Lower leg skin (tissue), 4 donors: ENCODE measurements at regions not wholly inside any gene's neighbourhood (a gene's known extent, or its start where the extent isn't known, plus 50 kb on each side); places are given as distances from the start of the nearest gene placed in this dataset.

ENCODE experiments used
- DNase-seq, 2 donors: peaks; one replicate each; pipeline ENCODE4 v3.0.0-alpha.2; 2019; ENCODE audit warnings: low spot score in 2 of 2
- H3K4me3 ChIP-seq: fragments of 200-600 bp; sonication (generic); 2 replicates; pipeline ENCODE4 v1.5.1; 2017; ENCODE audit warnings: mild to moderate bottlenecking, low read depth; ENCODE audit not compliant: poor library complexity, severe bottlenecking
- POLR2A ChIP-seq, 2 donors: fragments of 450-650 bp; IDR thresholded peaks; one replicate each; pipeline ENCODE4 v1.6.1; 2016 to 2017; ENCODE audit warnings: antibody characterized with exemption in 2 of 2, mild to moderate bottlenecking in 1 of 2, moderate library complexity in 1 of 2
- WGBS, 2 donors: methylation state at CpG; one replicate each; pipeline ENCODE4 v1.1.5; 2018; 5-methylcytosine and 5-hydroxymethylcytosine counted together
- intact Hi-C: fragments of 100-400 bp; cut with DNase I; formaldehyde crosslinking; loops from one replicate; pipeline ENCODE4 v1.15.0; 2023; ENCODE audit warnings: low total_unique reads
- TF ChIP-seq, protein P1 (sequence below), 3 donors: fragments of 450-650 bp; IDR thresholded peaks; one replicate each; pipeline ENCODE4 v1.5.1; 2016; ENCODE audit warnings: antibody characterized with exemption in 3 of 3, mild to moderate bottlenecking in 3 of 3, moderate library complexity in 2 of 3

DNA sequence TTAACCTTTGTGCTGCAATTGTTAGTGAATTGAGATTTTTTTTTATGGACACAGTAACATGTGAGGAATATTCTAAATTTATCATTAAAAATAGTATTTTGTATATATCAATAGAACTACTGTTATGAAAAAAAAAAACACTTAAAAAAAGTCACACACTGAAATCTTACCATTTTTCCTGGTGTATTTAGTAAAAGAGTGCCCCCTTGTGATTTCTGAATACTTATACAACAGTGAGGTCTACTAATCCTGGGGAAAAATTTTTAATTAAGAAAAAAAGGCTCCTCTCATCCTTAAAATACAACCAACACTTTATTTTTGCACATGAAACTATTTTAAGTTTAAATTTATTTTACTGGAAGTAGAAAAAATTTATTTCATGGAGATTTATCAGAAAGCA lies 56.4 kb upstream of the SPOCK3 start:
- DNase-seq: no peak
- no peak overlapping the region for H3K4me3 ChIP-seq
- no peak for TF ChIP-seq POLR2A (IDR thresholded peaks at IDR 0.05)
- TF ChIP-seq, protein P1, sequence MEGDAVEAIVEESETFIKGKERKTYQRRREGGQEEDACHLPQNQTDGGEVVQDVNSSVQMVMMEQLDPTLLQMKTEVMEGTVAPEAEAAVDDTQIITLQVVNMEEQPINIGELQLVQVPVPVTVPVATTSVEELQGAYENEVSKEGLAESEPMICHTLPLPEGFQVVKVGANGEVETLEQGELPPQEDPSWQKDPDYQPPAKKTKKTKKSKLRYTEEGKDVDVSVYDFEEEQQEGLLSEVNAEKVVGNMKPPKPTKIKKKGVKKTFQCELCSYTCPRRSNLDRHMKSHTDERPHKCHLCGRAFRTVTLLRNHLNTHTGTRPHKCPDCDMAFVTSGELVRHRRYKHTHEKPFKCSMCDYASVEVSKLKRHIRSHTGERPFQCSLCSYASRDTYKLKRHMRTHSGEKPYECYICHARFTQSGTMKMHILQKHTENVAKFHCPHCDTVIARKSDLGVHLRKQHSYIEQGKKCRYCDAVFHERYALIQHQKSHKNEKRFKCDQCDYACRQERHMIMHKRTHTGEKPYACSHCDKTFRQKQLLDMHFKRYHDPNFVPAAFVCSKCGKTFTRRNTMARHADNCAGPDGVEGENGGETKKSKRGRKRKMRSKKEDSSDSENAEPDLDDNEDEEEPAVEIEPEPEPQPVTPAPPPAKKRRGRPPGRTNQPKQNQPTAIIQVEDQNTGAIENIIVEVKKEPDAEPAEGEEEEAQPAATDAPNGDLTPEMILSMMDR (IDR thresholded peaks at IDR 0.05): no peak
- intact Hi-C loops: no loop called here

DNA sequence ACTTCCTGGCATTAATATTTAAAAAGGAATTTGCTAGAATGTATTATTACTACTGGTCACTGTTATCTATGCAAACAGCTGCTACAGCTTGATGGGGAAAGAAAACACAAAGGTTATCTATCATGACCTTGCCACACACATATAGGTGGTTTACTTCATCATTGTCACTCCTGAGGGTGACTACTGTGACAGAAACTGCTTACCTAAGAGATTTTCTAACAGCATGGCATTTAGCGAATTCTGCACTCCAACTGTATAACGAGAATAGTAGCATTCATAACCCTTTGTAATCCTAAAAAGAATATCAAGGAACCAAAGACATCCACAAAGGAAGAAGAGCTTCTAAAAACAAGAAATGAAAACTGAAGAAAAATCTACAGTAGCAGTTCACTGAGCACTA lies 74.6 kb upstream of the SPOCK3 start:
- WGBS, 2 donors: 77 to 81% methylated on average over 2 of the region's 2 CpGs
- no peak for DNase-seq
- H3K4me3 ChIP-seq: no peak overlapping the region
- TF ChIP-seq, protein P1 (IDR thresholded peaks at IDR 0.05): no peak
- no peak for TF ChIP-seq POLR2A (IDR thresholded peaks at IDR 0.05)
- intact Hi-C loops: no loop called here

DNA sequence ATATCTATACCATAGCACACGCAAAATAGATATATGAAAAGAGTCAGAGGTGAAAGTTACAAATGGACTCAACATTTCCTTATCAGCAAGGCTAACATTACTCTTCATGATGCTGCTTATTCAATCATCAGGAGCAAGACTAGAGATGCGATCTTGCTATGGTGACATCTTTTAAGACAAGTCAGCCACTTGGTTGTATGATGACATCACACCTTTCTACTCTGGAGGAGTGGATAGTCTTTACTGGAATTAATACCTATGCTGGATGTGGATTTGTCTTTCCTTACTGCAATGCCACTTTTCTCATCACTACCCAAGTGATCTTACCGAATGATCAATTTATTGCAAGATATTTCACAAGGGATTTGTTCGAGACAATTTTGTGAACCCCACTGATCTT lies 87.0 kb upstream of the SPOCK3 start:
- intact Hi-C loops: no loop called here
- DNase-seq: no peak
- TF ChIP-seq POLR2A (IDR thresholded peaks at IDR 0.05): no peak
- TF ChIP-seq, protein P1 (IDR thresholded peaks at IDR 0.05): no peak
- no peak overlapping the region for H3K4me3 ChIP-seq
- 89 to 90% methylated on average over 4 of the region's 4 CpGs for WGBS, 2 donors

DNA sequence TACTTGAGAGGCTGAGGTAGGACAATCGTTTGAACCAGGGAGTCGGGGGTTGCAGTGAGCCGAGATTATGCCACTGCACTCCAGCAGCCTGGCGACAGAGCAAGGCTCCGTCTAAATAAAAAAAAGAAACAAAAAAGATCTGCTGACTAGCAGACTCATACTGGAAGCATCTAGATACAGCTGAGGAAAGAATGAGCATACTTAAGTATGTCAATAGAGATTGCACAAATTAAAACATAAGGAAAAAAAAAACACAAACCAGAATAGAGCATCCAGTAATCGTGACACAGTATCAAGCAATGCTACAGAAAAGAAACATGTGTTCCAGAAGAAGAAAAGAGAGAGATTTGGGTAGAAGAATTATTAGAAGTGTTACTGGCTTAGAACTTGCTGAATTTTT lies 105.5 kb upstream of the SPOCK3 start:
- no peak overlapping the region for H3K4me3 ChIP-seq
- WGBS, 2 donors: 77 to 78% methylated on average over 6 of the region's 6 CpGs
- no peak for DNase-seq
- intact Hi-C loops: no loop called here
- TF ChIP-seq, protein P1 (IDR thresholded peaks at IDR 0.05): no peak
- TF ChIP-seq POLR2A (IDR thresholded peaks at IDR 0.05): no peak

DNA sequence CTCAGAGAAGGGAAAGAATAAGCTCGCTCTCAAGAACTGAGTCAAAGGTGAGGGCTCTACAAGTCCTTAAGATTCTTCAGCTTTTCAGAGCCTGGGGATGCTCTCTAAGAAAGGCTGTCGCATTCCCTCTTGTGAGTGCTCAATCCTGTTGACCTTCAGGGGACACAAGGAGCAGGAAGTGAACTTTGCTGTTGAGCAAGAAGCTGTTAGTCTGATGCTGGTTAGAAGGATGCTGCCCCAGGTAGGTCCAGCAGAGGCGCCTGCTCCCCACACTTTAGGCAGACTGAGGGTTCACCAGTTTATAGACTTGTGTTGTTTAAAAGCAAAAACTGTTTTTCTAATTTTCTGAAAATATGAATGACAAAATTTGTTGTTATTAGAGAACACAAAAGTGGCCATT lies 125.4 kb upstream of the SPOCK3 start:
- WGBS, 2 donors: 44 to 59% methylated on average over 3 of the region's 3 CpGs
- TF ChIP-seq, protein P1 (IDR thresholded peaks at IDR 0.05): no peak
- no peak for TF ChIP-seq POLR2A (IDR thresholded peaks at IDR 0.05)
- H3K4me3 ChIP-seq: no peak overlapping the region

DNA sequence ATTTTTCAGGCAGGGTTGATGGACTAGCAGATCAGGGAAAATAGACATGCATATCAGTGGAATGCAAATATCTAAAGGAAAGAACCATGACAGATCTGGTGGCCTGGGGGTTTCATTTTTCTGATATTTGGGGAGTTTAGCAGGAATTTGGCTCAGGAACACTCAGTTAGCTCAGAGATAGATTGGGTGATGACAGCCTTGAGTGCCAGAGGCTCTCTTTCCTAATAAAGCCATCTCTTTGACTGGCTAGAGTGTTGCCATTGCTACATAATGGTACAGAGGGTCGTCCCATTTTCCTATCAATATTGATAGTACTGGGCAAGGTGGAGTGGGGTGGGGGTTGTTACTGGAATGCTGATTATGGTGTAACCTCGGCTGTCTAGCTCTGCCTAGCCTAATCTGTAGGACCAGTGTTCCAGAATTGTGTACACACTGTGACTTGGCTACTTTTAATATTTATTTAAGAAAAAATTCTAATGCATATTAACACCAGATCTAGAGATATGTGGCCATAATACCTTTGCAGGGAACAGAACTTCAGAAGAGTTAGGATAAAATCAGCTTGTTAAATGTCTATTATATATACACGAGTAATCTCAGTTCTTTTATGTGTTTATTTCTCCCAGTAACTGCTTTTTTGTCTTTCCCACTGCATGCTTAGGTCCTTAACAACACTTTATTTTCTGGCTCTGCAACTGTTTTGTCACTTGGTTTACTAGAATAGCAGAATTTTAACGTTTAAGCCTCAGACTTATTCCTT lies 145.0 kb upstream of the SPOCK3 start:
- intact Hi-C loops: no loop called here
- TF ChIP-seq POLR2A (IDR thresholded peaks at IDR 0.05): no peak
- TF ChIP-seq, protein P1 (IDR thresholded peaks at IDR 0.05): no peak
- 43 to 51% methylated on average over 4 of the region's 4 CpGs for WGBS, 2 donors
- DNase-seq: no peak
- H3K4me3 ChIP-seq: no peak overlapping the region

More for the DNA sequence above, 125.4 kb upstream of the SPOCK3 start:
- DNase-seq: no peak
- intact Hi-C loops: no loop called here
